Hindlimb muscle (tissue), 1 donor: ENCODE measurements at regions not wholly inside any gene's neighbourhood (a gene's known extent, or its start where the extent isn't known, plus 50 kb on each side); places are given as distances from the start of the nearest gene placed in this dataset.
"Not testable (repeated sequence)": the region's sequence is repeated elsewhere in the genome, so short reads cannot be mapped to it uniquely, and the experiment has no call there.

Source experiments
- DNase-seq: peaks from one replicate; pipeline ENCODE4 v3.0.0-alpha.2; 2013

DNA sequence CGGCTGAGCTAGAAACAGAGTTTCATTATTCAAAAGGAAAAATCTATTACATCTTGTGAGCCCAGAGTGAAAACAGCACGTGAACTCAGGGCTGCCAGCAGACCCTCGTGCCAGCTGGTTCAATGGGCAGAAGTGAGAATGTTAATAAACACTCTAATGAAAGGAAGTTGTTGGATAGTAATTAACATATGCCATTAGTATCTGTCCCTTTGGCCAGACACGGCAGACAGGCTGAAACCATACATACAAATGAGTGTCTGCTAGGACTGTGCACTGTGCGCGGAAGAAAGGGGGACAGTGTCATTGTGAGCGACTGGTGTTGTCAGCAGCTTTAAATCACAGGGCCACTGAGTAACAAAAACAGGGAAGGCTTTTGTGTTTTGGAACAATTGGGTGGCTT lies 121.9 kb upstream of the TSC22D1 start:
- DNase-seq, result no peak

DNA sequence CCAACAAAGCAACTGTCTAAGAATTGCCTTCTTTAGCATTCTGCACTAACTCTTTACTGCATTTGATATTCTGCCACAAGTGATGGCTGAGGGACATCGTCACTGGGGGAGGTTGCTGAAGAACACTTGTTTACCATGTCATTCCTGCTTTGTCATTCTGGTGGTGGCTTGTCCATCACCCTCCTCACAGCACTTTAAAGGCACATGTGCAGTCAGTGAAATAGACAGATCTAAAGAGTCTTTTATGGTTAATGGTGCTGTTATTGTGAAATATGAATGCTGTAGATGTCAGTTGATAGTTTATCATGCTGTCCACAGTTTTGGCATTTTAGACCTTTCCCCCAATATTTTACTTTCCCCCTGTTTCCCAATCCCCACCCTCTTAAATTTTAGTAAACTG lies 120.9 kb upstream of the TSC22D1 start:
- no peak for DNase-seq

DNA sequence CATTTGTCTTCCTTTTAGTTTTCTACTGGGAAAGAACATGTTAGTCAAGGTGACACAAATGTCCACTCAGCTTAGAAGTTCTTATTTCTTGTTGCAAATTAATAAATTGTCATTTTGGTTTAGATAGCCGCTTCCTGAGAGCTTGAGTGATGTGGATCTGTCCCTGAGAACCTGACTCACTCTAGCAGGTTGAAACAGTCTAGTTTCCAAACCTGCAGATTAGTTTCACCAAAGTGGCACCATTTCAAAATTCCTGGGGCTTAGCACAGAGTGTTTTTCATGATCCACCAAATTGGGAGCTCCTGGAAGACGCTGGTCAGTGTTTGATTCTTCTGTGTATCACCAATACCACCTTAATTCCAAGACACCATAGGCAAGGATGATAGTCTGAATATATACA lies 119.4 kb upstream of the TSC22D1 start:
- no peak for DNase-seq

DNA sequence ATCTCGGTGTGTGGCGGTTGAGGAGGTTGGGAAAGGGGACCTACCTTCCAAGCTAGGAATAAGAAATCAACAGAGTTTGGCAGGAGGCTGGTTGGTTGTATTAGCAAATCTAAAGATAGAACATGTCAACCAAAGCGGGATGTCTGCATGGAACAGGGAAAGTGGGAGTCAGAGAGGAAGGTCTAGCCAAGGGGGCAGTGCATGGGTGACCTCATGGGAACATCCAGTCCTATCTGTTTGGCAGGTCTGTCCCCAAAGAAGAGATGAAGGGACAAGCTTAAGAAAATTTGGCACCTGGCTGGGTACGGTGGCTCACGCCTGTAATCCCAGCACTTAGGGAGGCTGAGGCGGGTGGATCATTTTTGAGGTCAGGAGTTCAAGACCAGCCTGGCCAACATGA lies 118.7 kb upstream of the TSC22D1 start:
- no peak for DNase-seq

DNA sequence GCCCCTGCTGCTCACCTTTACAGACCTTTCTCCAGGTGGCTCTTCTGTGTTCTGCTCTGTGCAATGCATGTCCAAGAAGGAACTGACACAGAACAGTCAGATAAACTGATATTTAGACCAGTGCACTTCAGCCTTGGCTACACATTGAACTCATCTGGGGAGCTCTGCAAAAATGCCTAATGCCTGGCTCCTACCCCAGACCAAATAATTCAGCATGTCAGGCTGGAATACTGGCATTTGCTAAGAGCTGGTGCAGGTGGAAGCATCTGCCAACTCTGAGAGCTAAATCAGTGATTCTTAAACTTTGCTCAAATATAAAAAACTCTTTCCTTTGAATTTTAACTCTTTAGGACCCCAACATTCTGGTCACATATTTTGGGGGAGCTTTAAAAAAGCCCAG lies 118.2 kb upstream of the TSC22D1 start:
- DNase-seq, result no peak

DNA sequence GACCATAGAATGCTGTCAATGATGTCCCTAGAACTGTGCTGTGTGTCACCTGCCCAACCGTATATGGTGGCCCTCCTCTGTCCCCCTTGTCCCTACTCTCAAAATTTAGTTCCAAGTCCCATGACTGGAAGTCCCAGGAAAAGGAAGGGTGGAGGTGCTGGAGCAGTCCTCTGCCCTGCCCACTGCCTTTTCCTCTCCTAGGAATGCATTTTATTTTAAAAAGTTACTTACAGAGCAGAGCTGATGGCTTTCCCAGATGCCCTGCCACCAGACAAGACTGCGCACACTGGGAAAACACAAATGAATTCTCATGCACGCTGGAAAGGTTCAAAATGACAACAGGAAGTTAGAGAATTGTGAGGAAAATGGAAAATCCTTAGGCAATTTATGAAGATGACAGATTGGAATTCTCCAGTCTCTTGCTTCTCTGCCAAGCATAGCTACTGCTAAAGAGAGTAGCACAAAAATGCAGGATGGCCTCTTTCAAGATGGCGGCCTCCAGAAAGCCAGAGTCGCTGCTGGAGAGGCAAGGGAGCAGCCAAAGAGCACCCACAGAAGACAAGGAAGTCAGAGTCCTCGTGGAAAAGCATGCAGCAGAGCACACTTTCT lies 117.1 kb upstream of the TSC22D1 start:
- DNase-seq, result peak; percentile 52

DNA sequence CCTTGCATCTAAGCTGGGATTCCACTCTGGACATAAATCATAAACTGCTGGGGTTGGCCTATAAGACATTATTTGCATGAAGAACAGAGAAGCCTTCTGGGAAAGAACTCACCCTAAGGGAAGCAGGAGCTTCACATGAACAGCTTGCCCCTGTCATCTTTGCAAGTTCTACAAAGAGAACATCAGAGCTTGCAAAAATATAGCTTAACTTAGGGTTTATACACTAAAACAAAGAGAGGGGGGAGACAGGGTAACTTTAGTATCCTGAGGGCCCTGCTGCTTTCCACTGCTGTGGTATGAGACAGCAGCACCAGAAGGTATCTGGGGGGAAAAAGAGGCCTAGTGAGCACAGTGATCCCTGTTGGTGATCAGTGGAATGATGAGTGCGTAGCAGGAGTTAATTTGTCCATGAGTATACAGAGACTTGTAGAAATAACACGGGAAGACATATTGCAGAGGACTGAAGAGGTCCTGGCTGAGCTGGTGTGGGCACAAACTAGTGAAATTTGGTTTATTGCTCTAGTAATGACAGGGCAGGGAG lies 116.1 kb upstream of the TSC22D1 start:
- DNase-seq, result no peak

DNA sequence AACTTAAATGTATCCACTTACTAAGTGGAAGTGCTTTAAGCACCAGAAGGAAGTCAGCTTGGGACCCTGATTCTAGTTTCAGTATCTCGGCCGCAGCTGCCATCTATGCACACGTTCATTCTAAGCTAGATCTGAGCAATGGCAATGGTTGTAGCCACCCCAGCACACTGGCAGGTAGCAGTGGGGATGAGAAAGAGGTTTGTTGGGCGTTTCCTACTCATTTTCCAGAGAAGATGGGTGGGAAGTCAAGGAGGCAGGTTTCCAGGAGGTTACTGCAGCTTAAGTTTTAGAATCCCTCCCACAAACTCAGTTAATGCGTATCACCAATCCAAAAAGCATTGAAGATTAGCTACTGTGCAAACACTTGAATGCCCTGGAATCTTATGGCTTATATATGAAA lies 114.2 kb upstream of the TSC22D1 start:
- DNase-seq, result no peak

DNA sequence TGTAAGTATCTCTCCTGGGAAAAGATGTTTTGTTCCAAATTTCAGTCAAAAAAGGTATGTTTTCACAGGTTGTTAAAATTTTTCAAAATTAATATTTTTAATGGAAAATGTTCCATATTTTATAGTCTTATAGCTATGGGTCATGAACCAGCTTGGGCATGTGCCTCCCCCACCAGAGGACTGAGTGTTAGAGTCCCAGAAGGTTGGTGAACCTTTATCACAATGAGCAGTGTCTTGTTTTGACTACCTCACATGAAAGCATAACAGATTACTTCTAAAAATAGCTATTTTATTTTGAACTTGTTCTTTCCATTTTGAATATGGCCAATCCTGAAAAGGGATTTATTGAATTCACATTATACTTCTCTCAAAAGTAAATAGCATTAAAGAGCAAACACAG lies 112.5 kb upstream of the TSC22D1 start:
- no peak for DNase-seq

DNA sequence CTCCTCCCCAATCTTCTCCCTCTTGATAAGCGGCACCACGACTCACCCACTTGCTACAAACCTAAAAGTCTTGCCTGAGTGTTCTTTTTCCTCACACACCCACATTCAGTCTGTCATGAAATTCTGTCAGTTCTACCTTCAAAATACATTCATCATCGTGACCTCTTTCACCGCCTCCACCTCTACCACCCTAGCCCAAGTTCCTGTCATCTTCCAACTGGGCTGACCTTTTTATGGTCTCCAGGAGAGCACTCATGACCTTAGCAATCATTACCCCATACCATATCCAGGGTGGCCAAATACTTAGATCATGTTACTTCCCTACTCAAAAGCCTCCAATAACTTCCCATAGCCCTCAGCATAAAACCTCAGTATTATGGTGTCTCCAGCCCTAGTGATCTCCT lies 110.4 kb upstream of the TSC22D1 start:
- no peak for DNase-seq

DNA sequence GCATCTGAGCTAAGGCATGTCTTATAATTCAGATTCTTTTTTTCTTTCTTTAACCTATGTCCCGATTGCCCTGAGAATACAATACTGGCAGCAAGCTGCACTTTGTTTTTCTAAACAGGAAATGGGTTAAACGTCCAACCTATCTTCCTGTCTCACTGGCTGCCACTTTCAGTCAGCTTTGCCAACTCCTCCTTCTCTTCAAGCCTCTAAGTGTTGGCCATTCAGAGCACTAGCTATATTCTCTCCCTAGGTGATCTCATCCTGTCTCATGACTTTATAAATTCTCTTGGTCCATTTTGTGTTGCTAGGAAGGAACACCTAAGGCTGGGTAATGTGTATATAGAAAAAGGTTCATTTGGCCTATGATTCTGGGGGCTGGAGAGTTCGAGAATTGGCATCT lies 109.5 kb upstream of the TSC22D1 start:
- no peak for DNase-seq

DNA sequence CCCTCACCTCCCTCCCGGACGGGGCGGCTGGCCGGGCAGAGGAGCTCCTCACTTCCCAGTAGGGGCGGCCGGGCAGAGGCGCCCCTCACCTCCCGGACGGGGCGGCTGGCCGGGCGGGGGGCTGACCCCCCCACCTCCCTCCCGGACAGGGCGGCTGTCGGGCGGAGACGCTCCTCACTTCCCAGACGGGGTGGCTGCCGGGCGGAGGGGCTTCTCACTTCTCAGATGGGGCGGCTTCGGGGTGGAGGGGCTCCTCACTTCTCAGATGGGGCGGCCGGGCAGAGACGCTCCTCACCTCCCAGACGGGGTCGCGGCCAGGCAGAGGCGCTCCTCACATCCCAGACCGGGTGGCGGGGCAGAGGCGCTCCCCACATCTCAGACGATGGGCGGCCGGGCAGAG lies 106.3 kb upstream of the TSC22D1 start:
- DNase-seq, result not testable (repeated sequence)

DNA sequence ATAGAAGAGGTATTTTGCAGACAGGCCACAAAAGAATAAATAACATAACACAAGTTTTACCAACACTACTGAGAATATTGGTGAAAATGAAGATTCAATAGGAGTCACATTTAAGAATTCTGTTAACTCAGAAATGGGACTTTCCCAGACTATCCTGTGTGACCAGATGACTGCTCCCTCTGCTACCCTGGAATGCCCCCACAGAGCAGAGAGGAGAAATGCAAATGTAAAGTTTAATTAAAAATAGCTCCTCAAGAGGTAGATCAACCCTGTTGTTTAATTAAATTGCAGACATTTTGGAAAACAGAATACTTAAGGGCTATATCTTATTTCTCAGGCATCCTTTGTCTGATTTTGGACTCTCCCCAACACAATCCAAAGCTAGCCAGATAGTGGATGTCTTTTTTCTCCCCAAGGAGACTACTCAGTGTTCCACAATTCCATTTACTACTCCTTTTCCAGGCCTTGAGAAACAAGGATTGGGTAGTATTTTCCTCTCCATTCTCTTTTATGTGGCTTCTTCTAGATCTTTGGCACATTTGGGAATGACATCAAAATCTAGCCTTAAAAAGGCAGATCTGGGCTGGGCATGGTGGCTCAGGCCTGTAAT lies 104.7 kb upstream of the TSC22D1 start:
- DNase-seq, result no peak

DNA sequence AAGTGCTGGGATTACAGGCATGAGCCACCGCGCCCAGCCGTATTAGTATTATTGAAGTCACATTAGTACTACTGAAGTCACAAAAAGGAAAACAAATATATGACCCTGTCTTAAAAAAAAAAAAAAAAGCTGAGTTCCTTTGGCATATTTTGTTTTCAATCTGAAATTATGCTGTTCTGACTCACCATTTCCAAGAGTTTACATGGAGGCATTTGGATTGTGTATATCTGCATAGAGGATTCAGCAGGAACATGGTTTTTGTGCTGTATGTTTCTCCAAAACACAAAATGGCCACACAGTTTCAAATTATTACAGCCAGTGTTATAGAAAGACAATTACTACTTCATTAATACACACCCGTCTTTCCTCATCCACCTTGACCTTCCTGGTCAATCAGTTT lies 103.5 kb upstream of the TSC22D1 start:
- DNase-seq, result no peak

DNA sequence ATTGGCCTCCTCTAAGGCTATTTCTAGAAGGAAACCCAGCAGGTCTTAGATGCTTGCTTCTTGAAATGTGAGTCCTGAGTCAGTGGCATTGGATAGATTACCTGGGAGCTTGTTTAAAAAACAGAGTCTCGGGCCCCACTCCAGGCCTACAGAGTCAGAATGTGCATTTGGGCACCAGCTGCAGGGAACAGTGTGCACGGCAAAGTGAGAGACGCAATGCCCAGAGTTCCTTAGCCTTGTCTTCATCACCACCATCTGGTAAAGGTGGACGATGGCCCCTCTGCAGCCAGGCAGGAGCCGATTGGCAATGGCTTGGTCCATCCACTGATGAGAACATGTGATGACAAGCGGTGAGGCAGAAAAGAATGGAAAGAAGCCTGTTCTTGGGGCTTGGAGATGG lies 102.1 kb upstream of the TSC22D1 start:
- DNase-seq, result no peak

DNA sequence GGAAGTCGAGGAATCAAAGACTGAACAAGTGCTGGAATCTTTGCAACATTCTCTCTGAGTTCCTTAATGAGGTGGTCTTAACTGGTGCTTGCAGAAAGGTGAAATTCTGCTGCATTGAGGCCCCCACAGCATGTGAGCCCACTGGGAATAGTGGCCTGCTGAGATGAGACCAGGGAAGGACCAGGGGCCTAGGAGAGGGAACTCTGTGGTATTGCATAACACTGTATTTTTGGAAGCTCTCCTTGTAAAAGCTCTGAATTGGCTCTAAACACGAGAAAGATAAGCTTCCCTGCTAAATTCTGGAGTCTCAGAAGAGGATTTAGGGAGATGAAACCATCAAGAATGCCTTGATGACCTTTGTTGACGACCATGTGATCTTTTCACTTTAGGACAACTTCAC lies 100.4 kb upstream of the TSC22D1 start:
- DNase-seq, result no peak

DNA sequence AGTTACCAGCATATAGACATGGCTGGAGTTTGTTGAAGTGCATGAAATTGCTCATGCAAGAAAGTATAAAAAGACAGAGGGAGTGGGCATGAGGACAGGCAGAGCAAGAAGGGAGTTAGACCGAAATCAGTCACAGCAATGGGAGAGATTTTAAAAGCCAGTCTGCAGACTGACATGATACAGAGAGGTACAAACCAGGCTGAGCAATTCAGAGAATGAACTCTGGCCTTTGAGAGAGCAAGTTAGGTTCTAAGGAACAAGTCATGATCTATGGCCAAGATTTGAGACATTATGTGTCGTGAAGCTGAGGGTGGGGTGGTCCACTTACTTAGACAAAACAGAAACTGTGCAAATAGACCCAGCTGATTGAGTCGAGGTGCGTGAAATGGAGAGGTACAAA lies 93.4 kb upstream of the TSC22D1 start:
- DNase-seq, result no peak

DNA sequence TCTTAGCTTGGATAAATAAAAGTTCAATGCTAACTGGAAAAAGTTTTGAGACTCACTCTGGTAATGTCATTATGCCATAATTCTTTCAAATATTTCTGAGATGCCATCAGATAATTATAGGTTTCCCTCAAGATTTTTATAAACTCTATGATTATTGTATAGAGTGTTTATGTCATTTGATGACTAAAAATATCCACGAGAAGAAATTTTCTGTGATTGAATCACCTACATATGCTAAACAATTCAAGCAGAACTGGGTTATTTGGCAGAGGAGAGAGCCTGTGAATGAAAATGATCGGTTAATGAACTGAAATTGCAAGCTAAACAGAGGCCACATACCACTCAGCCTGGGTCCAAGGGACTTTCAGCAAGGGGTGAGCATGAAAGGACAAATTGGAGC lies 92.6 kb upstream of the TSC22D1 start:
- DNase-seq, result peak; percentile 43

DNA sequence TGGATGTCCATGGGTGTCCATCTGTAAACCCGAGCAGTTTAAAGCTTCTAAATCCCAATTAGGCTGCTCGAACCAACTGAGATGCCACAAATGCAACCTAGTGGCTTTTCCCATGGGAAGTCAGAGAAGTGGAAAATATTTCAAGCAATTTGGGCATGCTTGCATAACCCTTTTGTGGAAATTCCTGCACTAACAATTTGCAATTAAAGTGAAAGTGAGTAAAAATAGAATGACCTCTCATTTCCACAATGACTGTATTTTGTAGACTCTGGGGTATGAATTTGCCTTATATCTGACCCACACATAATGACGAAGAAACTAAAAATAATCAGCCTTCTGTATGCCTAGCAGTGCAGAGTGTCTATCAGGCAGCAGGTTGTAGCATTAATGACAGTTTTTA lies 91.8 kb upstream of the TSC22D1 start:
- DNase-seq, result no peak

DNA sequence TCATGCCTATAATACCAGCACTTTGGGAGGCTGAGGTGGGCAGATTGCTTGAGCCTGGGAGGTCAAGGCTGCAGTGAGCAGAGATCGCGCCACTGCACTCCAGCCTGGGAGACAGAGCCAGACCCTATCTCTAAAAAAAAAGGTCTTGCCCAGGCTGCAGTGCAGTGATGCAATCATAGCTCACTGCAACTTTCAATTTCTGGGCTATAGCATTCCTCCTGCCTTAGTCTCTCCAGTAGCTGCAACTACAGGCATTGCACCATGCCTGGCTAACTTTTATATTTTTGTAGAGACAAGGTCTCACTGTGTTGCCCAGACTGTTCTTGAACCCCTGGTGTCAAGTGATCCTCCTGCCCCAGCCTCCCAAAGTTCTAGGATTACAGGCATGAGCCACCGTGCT lies 90.4 kb upstream of the TSC22D1 start:
- DNase-seq, result not testable (repeated sequence)

DNA sequence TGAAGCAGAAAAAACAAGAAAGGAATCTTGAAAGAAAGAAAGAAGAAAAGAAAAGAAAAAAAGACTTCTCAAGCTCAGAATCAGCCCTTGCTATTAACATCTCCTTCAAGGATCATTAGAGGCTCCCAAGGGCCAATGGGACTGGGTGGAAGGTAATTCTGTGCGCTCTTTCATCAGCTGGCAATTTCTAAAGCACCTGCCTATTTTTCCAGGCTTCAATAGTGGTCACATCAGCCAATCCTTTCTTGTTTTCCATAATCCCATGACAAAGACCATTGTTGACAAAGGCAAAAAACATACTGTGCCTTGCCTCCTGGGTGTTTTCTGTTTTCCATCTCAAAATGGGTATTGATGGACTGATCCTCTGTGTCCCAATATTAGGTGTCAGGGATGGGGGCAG lies 88.2 kb upstream of the TSC22D1 start:
- DNase-seq, result no peak

DNA sequence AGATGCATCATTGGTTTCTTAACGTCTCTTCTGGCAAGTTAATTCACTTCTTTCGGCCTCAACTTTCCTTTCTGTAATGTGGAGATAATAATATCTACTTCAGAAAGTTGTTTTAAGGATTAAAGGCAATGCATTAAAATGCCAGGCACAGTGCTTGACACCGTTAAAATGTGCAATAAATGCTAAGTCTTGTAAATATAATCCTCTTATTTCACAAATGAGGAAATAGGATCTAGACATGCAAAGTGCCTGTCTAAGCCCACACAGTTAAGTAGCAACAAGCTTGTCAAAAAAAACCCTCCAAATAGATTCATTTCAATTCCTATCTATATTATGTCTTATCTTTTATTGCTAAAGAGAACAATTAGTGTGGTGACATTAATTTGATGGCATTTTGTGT lies 86.4 kb upstream of the TSC22D1 start:
- DNase-seq, result no peak

DNA sequence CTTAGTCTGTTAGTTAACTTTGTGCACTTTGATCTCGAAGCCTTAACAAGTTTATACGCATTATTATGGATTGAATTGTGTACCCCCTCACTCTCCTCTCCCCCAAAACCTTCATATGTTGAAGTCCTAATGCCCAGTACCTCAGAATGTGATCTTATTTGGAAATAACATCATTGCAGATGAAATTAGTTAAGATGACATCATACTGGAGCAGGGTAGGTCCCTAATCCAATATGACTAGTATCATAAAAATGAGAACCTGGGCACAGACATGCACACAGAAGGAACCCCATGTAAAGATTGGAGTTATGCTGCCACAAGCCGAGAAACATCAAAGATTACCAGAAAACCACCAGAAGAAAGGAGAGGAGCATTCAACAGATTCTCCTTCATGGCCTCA lies 85.8 kb upstream of the TSC22D1 start:
- no peak for DNase-seq

DNA sequence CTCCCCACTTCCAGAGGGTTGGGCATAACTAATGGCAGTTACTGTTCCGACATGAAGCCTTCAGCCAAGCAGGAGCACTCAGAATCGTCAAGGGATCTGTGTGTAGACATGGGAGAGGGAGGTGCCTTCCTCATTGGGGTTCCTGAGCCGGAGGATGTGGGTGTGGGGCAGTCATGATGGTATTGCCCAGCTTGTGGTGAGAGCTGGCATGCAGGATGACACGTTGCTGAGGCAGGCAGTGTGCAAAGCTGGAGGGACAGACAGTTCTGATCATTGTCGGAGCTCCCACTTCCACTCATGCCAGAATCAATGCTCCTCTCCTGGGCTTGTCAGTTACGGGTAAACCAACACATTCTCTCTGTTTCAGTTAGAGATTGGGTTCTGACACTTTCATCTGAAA lies 83.9 kb upstream of the TSC22D1 start:
- no peak for DNase-seq
